Transverse colon (tissue), 4 donors: ENCODE measurements at regions not wholly inside any gene's neighbourhood (a gene's known extent, or its start where the extent isn't known, plus 50 kb on each side); places are given as distances from the start of the nearest gene placed in this dataset.

ENCODE experiments used
- DNase-seq: peaks from one replicate; pipeline ENCODE4 v3.0.0-alpha.2; 2019
- H3K27ac ChIP-seq, 4 donors: fragments of 200-600 bp; sonication (generic); 2 replicates each; pipeline ENCODE4 v1.5.1; 2016 to 2018; ENCODE audit warnings: inconsistent platforms in 4 of 4
- H3K27me3 ChIP-seq: fragments of 200-600 bp; sonication (generic); 2 replicates; pipeline ENCODE4 v1.5.1; 2017; ENCODE audit warnings: inconsistent platforms
- H3K36me3 ChIP-seq, 4 donors: fragments of 200-600 bp; sonication (generic); 2 replicates each; pipeline ENCODE4 v1.5.1; 2017 to 2019; ENCODE audit warnings: inconsistent platforms in 4 of 4
- H3K4me1 ChIP-seq, 4 donors: fragments of 200-600 bp; sonication (generic); 2 replicates each; pipeline ENCODE4 v1.5.1; 2017 to 2020; ENCODE audit warnings: inconsistent platforms in 4 of 4
- H3K4me3 ChIP-seq, 4 donors: fragments of 200-600 bp; sonication (generic); 1 replicate in 1 of 4; 2 replicates in 3 of 4; pipeline versions ENCODE4 v1.5.1 to v1.6.1; 2017 to 2019; ENCODE audit warnings: inconsistent platforms in 4 of 4
- H3K9me3 ChIP-seq, 2 donors: fragments of 200-600 bp; sonication (generic); 2 replicates each; pipeline ENCODE4 v1.5.1; 2017 to 2019; ENCODE audit warnings: inconsistent platforms in 2 of 2
- EP300 ChIP-seq: sonication (generic); formaldehyde crosslinking; IDR thresholded peaks from one replicate; pipeline ENCODE4 v1.6.1; 2017; ENCODE audit warnings: antibody characterized with exemption, low read depth
- POLR2A ChIP-seq: fragments of 450-650 bp; IDR thresholded peaks from one replicate; pipeline ENCODE4 v1.6.1; 2016; ENCODE audit warnings: antibody characterized with exemption, mild to moderate bottlenecking, moderate library complexity
- POLR2AphosphoS5 ChIP-seq, 3 donors: sonication (generic); formaldehyde crosslinking; IDR thresholded peaks; one replicate each; pipeline ENCODE4 v1.6.1; 2016; ENCODE audit warnings: antibody characterized with exemption in 3 of 3
- WGBS, 2 donors: methylation state at CpG; one replicate each; pipeline ENCODE4 v1.1.5; 2018; ENCODE audit warnings: low coverage in 1 of 2; 5-methylcytosine and 5-hydroxymethylcytosine counted together
- in situ Hi-C, 4 donors: fragments of 200-750 bp; cut with MboI; loops; one replicate each; pipeline versions ENCODE4 v1.15.0 to v1.15.1; 2017; ENCODE audit warnings: low sequenced_read_pairs in 3 of 4, low pct_ligation_motif_present in 1 of 4, low pct_unique_long_range_greater_than_20kb in 1 of 4
- intact Hi-C: fragments of 100-400 bp; cut with DNase I; formaldehyde crosslinking; loops from one replicate; pipeline ENCODE4 v1.15.1; 2023; ENCODE audit warnings: low total_unique reads
- TF ChIP-seq, protein P1 (sequence below), 5 experiments: fragments of 200-600 bp in 3 of 5; fragments of 450-650 bp in 2 of 5; sonication (generic) in 3 of 5; IDR thresholded peaks; 1 replicate in 2 of 5; 2 replicates in 3 of 5; pipeline ENCODE4 v1.5.1; 2016 to 2017; ENCODE audit warnings: antibody characterized with exemption in 5 of 5, inconsistent platforms in 3 of 5, mild to moderate bottlenecking in 2 of 5, moderate library complexity in 1 of 5

- intact Hi-C loops = no loop called here
These were observed 1051.9 kb downstream of the NLGN4X start for GRCh38 chrX:5176766-5177165.

DNA sequence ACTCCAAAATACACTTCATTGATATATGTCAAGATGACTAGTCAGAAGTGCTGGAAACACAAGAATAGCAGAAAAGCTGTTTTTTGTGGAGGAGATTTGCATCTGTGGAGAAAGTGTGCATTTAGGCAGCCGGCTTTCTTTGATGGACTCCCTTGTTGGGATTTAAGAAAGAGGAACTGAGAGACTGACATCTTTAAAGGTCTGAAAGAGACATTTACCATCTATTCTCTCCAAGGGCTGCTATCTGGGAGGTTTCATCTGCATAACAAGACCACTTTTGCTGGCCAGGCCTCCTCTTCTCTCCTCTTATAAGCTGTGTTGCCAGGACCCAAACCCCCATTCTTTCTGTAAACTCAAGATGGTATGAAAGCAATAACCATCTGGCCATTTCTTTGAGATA lies 1065.0 kb downstream of the NLGN4X start:
- no peak for TF ChIP-seq POLR2A
- no peak for TF ChIP-seq EP300
- no peak for TF ChIP-seq POLR2AphosphoS5 (IDR thresholded peaks at IDR 0.05)
- TF ChIP-seq, protein P1, sequence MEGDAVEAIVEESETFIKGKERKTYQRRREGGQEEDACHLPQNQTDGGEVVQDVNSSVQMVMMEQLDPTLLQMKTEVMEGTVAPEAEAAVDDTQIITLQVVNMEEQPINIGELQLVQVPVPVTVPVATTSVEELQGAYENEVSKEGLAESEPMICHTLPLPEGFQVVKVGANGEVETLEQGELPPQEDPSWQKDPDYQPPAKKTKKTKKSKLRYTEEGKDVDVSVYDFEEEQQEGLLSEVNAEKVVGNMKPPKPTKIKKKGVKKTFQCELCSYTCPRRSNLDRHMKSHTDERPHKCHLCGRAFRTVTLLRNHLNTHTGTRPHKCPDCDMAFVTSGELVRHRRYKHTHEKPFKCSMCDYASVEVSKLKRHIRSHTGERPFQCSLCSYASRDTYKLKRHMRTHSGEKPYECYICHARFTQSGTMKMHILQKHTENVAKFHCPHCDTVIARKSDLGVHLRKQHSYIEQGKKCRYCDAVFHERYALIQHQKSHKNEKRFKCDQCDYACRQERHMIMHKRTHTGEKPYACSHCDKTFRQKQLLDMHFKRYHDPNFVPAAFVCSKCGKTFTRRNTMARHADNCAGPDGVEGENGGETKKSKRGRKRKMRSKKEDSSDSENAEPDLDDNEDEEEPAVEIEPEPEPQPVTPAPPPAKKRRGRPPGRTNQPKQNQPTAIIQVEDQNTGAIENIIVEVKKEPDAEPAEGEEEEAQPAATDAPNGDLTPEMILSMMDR (IDR thresholded peaks at IDR 0.05) = no peak
- no peak for DNase-seq
- 67 to 78% methylated on average over 1 of the region's 1 CpG for WGBS, 2 donors
- intact Hi-C loops (no loop called here), in situ Hi-C loops (no loop called here)
- H3K9me3 ChIP-seq = no peaks in the 10 kb centered on the region
- H3K36me3 ChIP-seq = no peaks in the 10 kb centered on the region
- H3K4me1 ChIP-seq = no peaks in the 10 kb centered on the region
- H3K4me3 ChIP-seq = no peak overlapping the region
- no peak overlapping the region for H3K27ac ChIP-seq
- H3K27me3 ChIP-seq = no peaks in the 10 kb centered on the region

More at GRCh38 chrX:5176766-5177165, 1051.9 kb downstream of the NLGN4X start:
- Histone ChIP-seq H3K27ac (no peak overlapping the region), H3K36me3 (no peaks in the 10 kb centered on the region), H3K4me3 (no peak overlapping the region), H3K27me3 (no peaks in the 10 kb centered on the region), H3K9me3 (no peaks in the 10 kb centered on the region), H3K4me1 (no peaks in the 10 kb centered on the region)
- WGBS, 2 donors = 61 to 80% methylated on average over 1 of the region's 1 CpG
- TF ChIP-seq EP300 (no peak), POLR2A (no peak), POLR2AphosphoS5 (IDR thresholded peaks at IDR 0.05) (no peak)
- TF ChIP-seq, protein P1 (IDR thresholded peaks at IDR 0.05) = no peak
- in situ Hi-C loops = no loop called here
- no peak for DNase-seq

GRCh38 chrX:5155301-5155700 lies 1073.4 kb downstream of the NLGN4X start:
- intact Hi-C loops (no loop called here), in situ Hi-C loops (no loop called here)
- Histone ChIP-seq H3K4me1 (no peaks in the 10 kb centered on the region), H3K36me3 (no peaks in the 10 kb centered on the region), H3K9me3 (no peaks in the 10 kb centered on the region), H3K27ac (no peak overlapping the region), H3K27me3 (no peaks in the 10 kb centered on the region), H3K4me3 (no peak overlapping the region)
- TF ChIP-seq EP300 (no peak), POLR2A (no peak), POLR2AphosphoS5 (IDR thresholded peaks at IDR 0.05) (no peak)
- TF ChIP-seq, protein P1 (IDR thresholded peaks at IDR 0.05) = no peak
- no peak for DNase-seq
- WGBS, 2 donors = 14% methylated on average over 3 of the region's 3 CpGs; no CpG with 5 or more reads in 1 of the 2 donors

- Histone ChIP-seq H3K9me3 (no peaks in the 10 kb centered on the region), H3K4me3 (no peak overlapping the region), H3K27ac (no peak overlapping the region), H3K27me3 (no peaks in the 10 kb centered on the region), H3K4me1 (no peaks in the 10 kb centered on the region), H3K36me3 (no peaks in the 10 kb centered on the region)
- TF ChIP-seq POLR2A (no peak), EP300 (no peak), POLR2AphosphoS5 (IDR thresholded peaks at IDR 0.05) (no peak)
- TF ChIP-seq, protein P1 (IDR thresholded peaks at IDR 0.05) = no peak
- WGBS, 2 donors = 69 to 82% methylated on average over 2 to 4 of the region's 4 CpGs
- DNase-seq = no peak
- intact Hi-C loops = no loop called here
- in situ Hi-C loops = no loop called here
These were observed 1082.7 kb downstream of the NLGN4X start for GRCh38 chrX:5145957-5146356.
